AG04449 (cell line): ENCODE measurements at regions not wholly inside any gene's neighbourhood (a gene's known extent, or its start where the extent isn't known, plus 50 kb on each side); places are given as distances from the start of the nearest gene placed in this dataset.
A peak's percentile ranks its signal among the peaks of the same experiment; 100 is the strongest.
"Not testable (repeated sequence)": the region's sequence is repeated elsewhere in the genome, so short reads cannot be mapped to it uniquely, and the experiment has no call there.

Experiments used
- CTCF ChIA-PET: fragments of 350-600 bp; formaldehyde crosslinking; extraction: SDS; loops from one replicate; lab custom pipeline; 2021; ENCODE audit warnings: antibody characterized with exemption; lab: Yijun Ruan, JAX
- POLR2A ChIA-PET: fragments of 400-600, 350-600 bp; formaldehyde crosslinking; extraction: SDS; loops from one replicate; lab custom pipeline; 2020; ENCODE audit warnings: antibody characterized with exemption, inconsistent platforms; lab: Yijun Ruan, JAX
- DNase-seq: peaks from one replicate; pipeline ENCODE4 v3.0.0-alpha.2; 2010; ENCODE audit warnings: low read depth, low spot score
- H3K4me3 ChIP-seq: 2 replicates; pipeline ENCODE4 v1.5.1; 2011; ENCODE audit warnings: low read depth, mild to moderate bottlenecking, control low read depth, low read length
- TF ChIP-seq, protein P1 (sequence below): IDR thresholded peaks from one replicate; pipeline ENCODE4 v1.5.1; 2011; ENCODE audit warnings: mild to moderate bottlenecking, moderate library complexity, low read length, control low read depth, inconsistent platforms; ENCODE audit not compliant: insufficient read depth; ENCODE audit errors: missing control alignments

DNA sequence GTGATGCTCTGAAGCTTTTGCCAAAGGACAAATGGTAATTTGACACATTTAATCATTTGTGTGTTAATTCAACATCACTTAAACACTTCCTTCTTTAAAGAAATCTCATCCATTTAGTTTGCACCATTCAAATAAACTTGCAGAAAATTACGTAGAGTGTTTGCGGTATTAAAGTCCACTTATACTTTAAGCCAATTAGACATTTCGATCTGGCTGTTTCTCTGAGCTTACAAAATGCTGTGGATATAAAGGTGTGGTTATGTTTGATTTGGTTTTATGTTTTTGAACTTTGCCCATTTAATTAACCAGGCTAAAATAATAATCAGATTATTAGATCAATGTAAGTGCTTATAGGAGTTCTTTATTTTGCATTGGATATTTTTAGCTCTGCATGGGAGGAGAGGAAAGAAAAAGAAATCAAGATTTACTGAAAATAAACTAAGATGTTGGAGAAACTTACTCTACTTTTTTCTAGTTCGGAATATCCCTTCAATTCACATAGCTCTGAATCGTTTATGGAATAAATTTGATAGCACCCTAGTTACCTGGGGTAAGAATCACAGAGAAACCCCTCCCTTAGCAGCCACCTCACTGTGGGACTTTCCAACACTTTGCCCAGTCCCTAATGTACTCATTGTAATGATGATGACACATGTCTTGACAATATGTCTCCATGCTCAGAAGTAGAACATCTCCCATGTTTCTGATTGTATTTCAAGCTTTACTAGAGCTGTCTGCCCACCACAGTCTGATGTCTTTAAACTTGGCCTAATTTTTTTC is 268.0 kb downstream of the BTG1 start:
- no peak for DNase-seq
- no peak overlapping the region for H3K4me3 ChIP-seq
- ChIA-PET CTCF (no interaction called here), POLR2A (no interaction called here)
- TF ChIP-seq, protein P1, sequence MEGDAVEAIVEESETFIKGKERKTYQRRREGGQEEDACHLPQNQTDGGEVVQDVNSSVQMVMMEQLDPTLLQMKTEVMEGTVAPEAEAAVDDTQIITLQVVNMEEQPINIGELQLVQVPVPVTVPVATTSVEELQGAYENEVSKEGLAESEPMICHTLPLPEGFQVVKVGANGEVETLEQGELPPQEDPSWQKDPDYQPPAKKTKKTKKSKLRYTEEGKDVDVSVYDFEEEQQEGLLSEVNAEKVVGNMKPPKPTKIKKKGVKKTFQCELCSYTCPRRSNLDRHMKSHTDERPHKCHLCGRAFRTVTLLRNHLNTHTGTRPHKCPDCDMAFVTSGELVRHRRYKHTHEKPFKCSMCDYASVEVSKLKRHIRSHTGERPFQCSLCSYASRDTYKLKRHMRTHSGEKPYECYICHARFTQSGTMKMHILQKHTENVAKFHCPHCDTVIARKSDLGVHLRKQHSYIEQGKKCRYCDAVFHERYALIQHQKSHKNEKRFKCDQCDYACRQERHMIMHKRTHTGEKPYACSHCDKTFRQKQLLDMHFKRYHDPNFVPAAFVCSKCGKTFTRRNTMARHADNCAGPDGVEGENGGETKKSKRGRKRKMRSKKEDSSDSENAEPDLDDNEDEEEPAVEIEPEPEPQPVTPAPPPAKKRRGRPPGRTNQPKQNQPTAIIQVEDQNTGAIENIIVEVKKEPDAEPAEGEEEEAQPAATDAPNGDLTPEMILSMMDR = no peak

DNA sequence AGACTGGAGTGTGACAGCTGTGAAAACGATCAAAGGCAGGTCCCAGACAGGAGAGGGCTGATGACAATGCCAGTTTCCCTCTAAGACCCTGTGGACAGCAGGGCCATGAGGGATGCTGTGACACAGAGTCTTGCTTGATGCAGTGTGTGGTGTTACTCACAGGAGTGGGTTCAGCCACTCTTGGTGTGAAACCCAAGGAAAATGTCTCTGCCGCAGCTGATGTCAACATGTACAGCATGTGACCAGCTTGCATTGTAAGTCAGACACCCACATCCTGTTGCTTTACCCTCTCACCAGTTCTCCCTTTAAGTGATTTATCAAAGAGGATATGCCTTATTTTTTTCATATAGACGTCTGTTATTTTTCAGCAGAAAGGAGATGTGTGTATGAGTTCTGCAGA is 268.6 kb downstream of the BTG1 start:
- DNase-seq = peak; percentile 19
- ChIA-PET CTCF (no interaction called here), POLR2A (no interaction called here)
- H3K4me3 ChIP-seq = no peak overlapping the region
- TF ChIP-seq, protein P1 = no peak

DNA sequence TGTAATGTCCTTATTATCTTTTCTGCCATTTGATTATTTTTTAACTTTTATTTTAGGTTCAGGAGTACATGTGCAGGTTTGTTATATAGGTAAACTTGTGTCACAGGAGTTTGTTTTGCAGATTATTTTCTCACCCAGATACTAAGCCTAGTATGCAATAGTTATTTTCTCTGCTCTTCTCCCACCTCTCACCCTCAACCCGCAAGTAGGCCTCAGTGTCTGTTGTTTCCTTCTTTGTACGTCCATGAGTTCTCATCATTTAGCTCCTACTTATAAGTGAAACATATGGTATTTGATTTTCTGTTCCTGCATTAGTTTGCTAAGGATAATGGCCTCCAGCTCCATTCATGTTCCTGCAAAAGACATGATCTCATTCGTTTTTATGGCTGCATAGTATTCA is 270.0 kb downstream of the BTG1 start:
- H3K4me3 ChIP-seq, POLR2A ChIA-PET, DNase-seq, CTCF ChIA-PET: not testable (repeated sequence)

DNA sequence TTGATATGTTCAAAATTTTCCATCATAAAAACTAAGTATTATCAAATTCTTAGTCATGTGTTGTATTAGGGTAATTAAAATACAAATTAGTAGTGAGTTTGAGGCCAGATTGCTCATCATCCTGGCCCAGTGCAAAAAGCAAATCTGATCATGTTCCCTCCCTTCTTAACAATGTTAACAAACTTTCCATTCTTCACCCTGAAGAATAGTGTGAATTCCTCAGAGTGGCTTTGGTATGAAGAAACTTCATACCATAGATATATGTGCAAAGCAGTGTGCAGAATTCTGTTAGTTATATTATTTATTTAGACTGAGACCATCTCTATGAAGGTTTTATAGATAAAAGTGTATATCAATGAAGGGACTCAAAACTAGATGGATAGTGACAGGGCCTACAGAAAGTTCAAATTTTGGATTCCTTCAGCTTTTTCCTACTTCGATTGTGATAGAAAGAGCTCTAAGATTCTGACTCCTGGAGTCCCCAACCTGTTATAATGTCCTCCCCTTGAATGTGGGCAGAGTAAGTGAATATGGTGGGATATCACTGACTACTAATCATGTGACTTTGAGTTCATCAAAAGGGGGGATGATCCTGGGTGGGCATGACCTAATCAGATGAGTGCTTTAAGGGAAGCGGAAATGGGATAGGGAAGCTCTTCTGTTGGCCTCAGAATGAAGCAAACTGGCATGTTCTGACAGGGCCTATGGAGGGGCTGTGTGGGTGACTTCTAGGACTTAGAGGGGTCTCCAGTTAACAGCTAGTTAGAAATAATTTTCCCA is 271.4 kb downstream of the BTG1 start:
- TF ChIP-seq, protein P1 = no peak
- ChIA-PET CTCF (interaction anchor here (0.6 kb wide), 1 partner anchor 248 kb away, joined by 3 read pairs; no protein-coding TSS in a partner anchor), POLR2A (no interaction called here)
- DNase-seq = no peak
- H3K4me3 ChIP-seq = no peak overlapping the region

DNA sequence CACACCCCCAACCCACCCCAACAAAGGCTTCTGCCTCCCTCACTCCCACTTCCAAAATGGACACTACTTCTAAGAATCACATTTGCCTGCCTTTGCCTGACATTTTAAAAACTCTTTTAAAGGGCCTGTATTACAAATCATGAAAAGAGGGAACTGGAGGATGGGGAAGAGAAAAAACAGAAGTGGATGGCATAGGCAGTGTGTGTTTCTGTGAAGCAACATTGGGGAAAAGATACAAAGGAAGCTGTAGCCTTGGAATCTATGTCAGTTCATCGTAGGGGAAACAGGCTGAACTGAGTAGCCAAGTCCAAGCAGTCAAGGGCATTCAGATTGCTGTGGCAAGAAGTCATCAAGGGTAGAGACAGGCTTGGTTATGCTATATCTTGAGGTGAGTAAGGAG is 273.9 kb downstream of the BTG1 start:
- ChIA-PET POLR2A (no interaction called here), CTCF (no interaction called here)
- no peak for DNase-seq
- TF ChIP-seq, protein P1 = no peak
- H3K4me3 ChIP-seq = no peak overlapping the region

DNA sequence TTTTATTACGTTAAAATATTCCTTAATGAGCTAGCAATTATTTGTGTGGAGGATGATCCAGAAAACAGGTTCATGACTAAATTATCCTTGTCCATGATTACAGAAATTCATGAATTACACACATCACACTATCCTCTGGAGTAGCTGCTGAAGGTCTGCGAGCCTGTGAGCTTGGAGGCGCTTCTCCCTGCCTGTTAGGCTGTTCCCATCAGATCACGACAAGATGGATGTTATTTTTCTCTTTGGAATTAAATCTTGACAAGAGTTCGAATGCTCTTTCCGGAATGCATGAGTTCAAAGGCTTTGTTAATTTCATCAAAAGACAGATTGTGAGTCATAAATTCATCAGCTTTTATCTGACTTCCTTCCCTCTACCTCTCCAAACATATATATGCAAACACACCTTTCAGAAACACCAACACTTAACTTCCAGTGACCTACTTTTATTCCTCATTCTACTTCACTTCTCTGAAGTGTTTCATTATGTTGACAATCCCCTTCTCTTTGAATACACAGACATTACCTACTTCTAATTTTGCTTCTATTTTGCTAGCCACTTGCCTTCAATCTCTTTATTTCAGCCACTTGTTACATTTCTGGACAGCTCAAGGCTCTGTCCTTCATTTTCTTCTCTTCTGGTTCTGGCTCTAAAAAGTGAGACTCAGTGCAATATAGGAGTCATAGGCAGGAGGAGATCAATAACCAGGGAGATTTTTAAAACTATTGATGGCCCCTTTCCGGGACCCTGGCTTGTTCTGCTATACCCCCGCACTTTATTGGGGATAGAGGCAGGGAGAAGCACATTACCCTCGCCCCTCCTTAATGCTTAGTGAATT is 274.6 kb downstream of the BTG1 start:
- ChIA-PET POLR2A (no interaction called here), CTCF (no interaction called here)
- H3K4me3 ChIP-seq = no peak overlapping the region
- no peak for DNase-seq
- TF ChIP-seq, protein P1 = no peak
